Activated CD8-positive, alpha-beta T cell treated with anti-CD3 and anti-CD28 coated beads, Interleukin-2, amount 10 ng/mL, durations not matched to agents 7 days and 5 days (primary cell): ENCODE measurements at regions not wholly inside any gene's neighbourhood (a gene's known extent, or its start where the extent isn't known, plus 50 kb on each side); places are given as distances from the start of the nearest gene placed in this dataset.

ENCODE experiments used
- ATAC-seq: fragments of 150-1000 bp; cut with Tn5 transposase; one replicate; pipeline ENCODE4 v1.10.0; 2021; ENCODE audit warnings: moderate library complexity
- CTCF ChIA-PET: fragments of 350-600 bp; sonication (Branson Sonifier 250); formaldehyde crosslinking; loops from one replicate; lab custom pipeline; 2021; ENCODE audit warnings: antibody characterized with exemption; lab: Charles Lee
- POLR2A ChIA-PET: fragments of 350-600 bp; sonication (Branson Sonifier 250); formaldehyde crosslinking; loops from one replicate; lab custom pipeline; 2021; ENCODE audit warnings: antibody characterized with exemption; lab: Charles Lee
- DNase-seq: peaks from one replicate; pipeline ENCODE4 v3.0.0-alpha.2; 2020
- H3K27ac Mint-ChIP-seq: one replicate; pipeline ENCODE4 v1.8.0; 2021; ENCODE audit warnings: mild to moderate bottlenecking, mixed read lengths
- H3K27me3 Mint-ChIP-seq: one replicate; pipeline ENCODE4 v1.8.0; 2021; ENCODE audit warnings: low read depth, mixed read lengths
- H3K36me3 Mint-ChIP-seq: one replicate; pipeline ENCODE4 v1.8.0; 2021; ENCODE audit warnings: low read depth, mixed read lengths
- H3K4me1 Mint-ChIP-seq: one replicate; pipeline ENCODE4 v1.8.0; 2021; ENCODE audit warnings: low read depth, mixed read lengths
- H3K4me3 Mint-ChIP-seq: one replicate; pipeline ENCODE4 v1.8.0; 2021; ENCODE audit warnings: mild to moderate bottlenecking, mixed read lengths
- H3K9me3 Mint-ChIP-seq: one replicate; pipeline ENCODE4 v1.8.0; 2022; ENCODE audit warnings: mixed read lengths; ENCODE audit not compliant: insufficient read depth

- CTCF ChIA-PET = interaction anchor here (3.0 kb wide), 1 partner anchor 336 kb away, joined by 13 read pairs; no protein-coding TSS in a partner anchor
- POLR2A ChIA-PET = no interaction called here
- Mint-ChIP-seq H3K4me1 (no peaks in the 10 kb centered on the region), H3K4me3 (no peak overlapping the region), H3K27ac (no peak overlapping the region), H3K36me3 (no peaks in the 10 kb centered on the region), H3K9me3 (no peaks in the 10 kb centered on the region), H3K27me3 (no peaks in the 10 kb centered on the region)
- DNase-seq (no peak), ATAC-seq (no peak)
Measured at GRCh38 chr13:111403266-111403665, 82.8 kb downstream of the TEX29 start.

- no peak for ATAC-seq
- Mint-ChIP-seq H3K27ac (no peak overlapping the region), H3K4me1 (no peaks in the 10 kb centered on the region), H3K9me3 (no peaks in the 10 kb centered on the region), H3K27me3 (peaks cover 4% of the 10 kb centered on the region), H3K4me3 (no peak overlapping the region), H3K36me3 (no peaks in the 10 kb centered on the region)
- CTCF ChIA-PET = interaction anchor here (3.0 kb wide), 1 partner anchor 338 kb away, joined by 13 read pairs; no protein-coding TSS in a partner anchor
- no peak for DNase-seq
- POLR2A ChIA-PET = no interaction called here
Measured at GRCh38 chr13:111404746-111405145, 84.3 kb downstream of the TEX29 start.

GRCh38 chr13:111406636-111407035, 86.2 kb downstream of the TEX29 start:
- Mint-ChIP-seq H3K4me1 (no peaks in the 10 kb centered on the region), H3K4me3 (no peak overlapping the region), H3K9me3 (no peaks in the 10 kb centered on the region), H3K27ac (no peak overlapping the region), H3K27me3 (peaks cover 9% of the 10 kb centered on the region), H3K36me3 (no peaks in the 10 kb centered on the region)
- ChIA-PET POLR2A (no interaction called here), CTCF (interaction anchor here (1.3 to 2.1 kb wide), 2 partner anchors 23 to 339 kb away, joined by 3 to 5 read pairs; no protein-coding TSS in a partner anchor)
- ATAC-seq (no peak), DNase-seq (no peak)

GRCh38 chr13:111407381-111408131, 87.1 kb downstream of the TEX29 start:
- H3K27me3 Mint-ChIP-seq = peaks cover 18% of the 10 kb centered on the region
- H3K36me3 Mint-ChIP-seq = no peaks in the 10 kb centered on the region
- H3K9me3 Mint-ChIP-seq = no peaks in the 10 kb centered on the region
- ChIA-PET POLR2A (no interaction called here), CTCF (interaction anchor here (1.3 to 2.1 kb wide), 2 partner anchors 22 to 340 kb away, joined by 3 to 5 read pairs; no protein-coding TSS in a partner anchor)
- DNase-seq = no peak
- ATAC-seq = no peak
- H3K4me3 Mint-ChIP-seq = no peak overlapping the region
- H3K27ac Mint-ChIP-seq = no peak overlapping the region
- no peaks in the 10 kb centered on the region for H3K4me1 Mint-ChIP-seq

GRCh38 chr13:111409413-111409812, 89.0 kb downstream of the TEX29 start:
- no peak for ATAC-seq

GRCh38 chr13:111410232-111411021, 90.0 kb downstream of the TEX29 start:
- H3K27me3 Mint-ChIP-seq = peaks cover 24% of the 10 kb centered on the region
- no peak overlapping the region for H3K4me3 Mint-ChIP-seq
- ATAC-seq (no peak), DNase-seq (no peak)
- POLR2A ChIA-PET = no interaction called here
- H3K9me3 Mint-ChIP-seq = no peaks in the 10 kb centered on the region
- H3K27ac Mint-ChIP-seq = no peak overlapping the region
- CTCF ChIA-PET = interaction anchor here (1.4 kb wide), 1 partner anchor 343 kb away, joined by 3 read pairs; no protein-coding TSS in a partner anchor
- no peaks in the 10 kb centered on the region for H3K36me3 Mint-ChIP-seq
- no peaks in the 10 kb centered on the region for H3K4me1 Mint-ChIP-seq

More at GRCh38 chr13:111409413-111409812, 89.0 kb downstream of the TEX29 start:
- Mint-ChIP-seq H3K4me3 (no peak overlapping the region), H3K36me3 (no peaks in the 10 kb centered on the region), H3K27me3 (peaks cover 24% of the 10 kb centered on the region), H3K27ac (no peak overlapping the region), H3K4me1 (no peaks in the 10 kb centered on the region), H3K9me3 (no peaks in the 10 kb centered on the region)
- ChIA-PET CTCF (no interaction called here), POLR2A (no interaction called here)
- DNase-seq = no peak

- Mint-ChIP-seq H3K4me3 (no peak overlapping the region), H3K27me3 (peaks cover 24% of the 10 kb centered on the region), H3K4me1 (no peaks in the 10 kb centered on the region), H3K27ac (no peak overlapping the region), H3K36me3 (no peaks in the 10 kb centered on the region), H3K9me3 (no peaks in the 10 kb centered on the region)
- ATAC-seq = no peak
- ChIA-PET CTCF (interaction anchor here (1.4 kb wide), 1 partner anchor 344 kb away, joined by 3 read pairs; no protein-coding TSS in a partner anchor), POLR2A (no interaction called here)
- DNase-seq = no peak
Measured at GRCh38 chr13:111411151-111411858, 90.9 kb downstream of the TEX29 start.

- POLR2A ChIA-PET = no interaction called here
- no peak for ATAC-seq
- Mint-ChIP-seq H3K9me3 (no peaks in the 10 kb centered on the region), H3K27me3 (peaks cover 24% of the 10 kb centered on the region), H3K4me3 (no peak overlapping the region), H3K4me1 (no peaks in the 10 kb centered on the region), H3K36me3 (no peaks in the 10 kb centered on the region), H3K27ac (no peak overlapping the region)
- CTCF ChIA-PET = interaction anchor here (1.4 kb wide), 1 partner anchor 344 kb away, joined by 3 read pairs; no protein-coding TSS in a partner anchor
- DNase-seq = no peak
Measured at GRCh38 chr13:111411919-111412650, 91.6 kb downstream of the TEX29 start.

GRCh38 chr13:111413407-111414187, 93.2 kb downstream of the TEX29 start:
- POLR2A ChIA-PET = no interaction called here
- peaks cover 24% of the 10 kb centered on the region for H3K27me3 Mint-ChIP-seq
- no peaks in the 10 kb centered on the region for H3K4me1 Mint-ChIP-seq
- no peak for ATAC-seq
- H3K27ac Mint-ChIP-seq = no peak overlapping the region
- H3K36me3 Mint-ChIP-seq = no peaks in the 10 kb centered on the region
- no peaks in the 10 kb centered on the region for H3K9me3 Mint-ChIP-seq
- no peak for DNase-seq
- H3K4me3 Mint-ChIP-seq = no peak overlapping the region
- CTCF ChIA-PET = no interaction called here

- Mint-ChIP-seq H3K4me1 (no peaks in the 10 kb centered on the region), H3K4me3 (no peak overlapping the region), H3K27me3 (peaks cover 24% of the 10 kb centered on the region), H3K9me3 (no peaks in the 10 kb centered on the region), H3K36me3 (no peaks in the 10 kb centered on the region), H3K27ac (no peak overlapping the region)
- DNase-seq (no peak), ATAC-seq (no peak)
- CTCF ChIA-PET = no interaction called here
- POLR2A ChIA-PET = no interaction called here
Measured at GRCh38 chr13:111414341-111414740, 93.9 kb downstream of the TEX29 start.
